ENCODE measurements at regions not wholly inside any gene's neighbourhood (a gene's known extent, or its start where the extent isn't known, plus 50 kb on each side); places are given as distances from the start of the nearest gene placed in this dataset.

DNA sequence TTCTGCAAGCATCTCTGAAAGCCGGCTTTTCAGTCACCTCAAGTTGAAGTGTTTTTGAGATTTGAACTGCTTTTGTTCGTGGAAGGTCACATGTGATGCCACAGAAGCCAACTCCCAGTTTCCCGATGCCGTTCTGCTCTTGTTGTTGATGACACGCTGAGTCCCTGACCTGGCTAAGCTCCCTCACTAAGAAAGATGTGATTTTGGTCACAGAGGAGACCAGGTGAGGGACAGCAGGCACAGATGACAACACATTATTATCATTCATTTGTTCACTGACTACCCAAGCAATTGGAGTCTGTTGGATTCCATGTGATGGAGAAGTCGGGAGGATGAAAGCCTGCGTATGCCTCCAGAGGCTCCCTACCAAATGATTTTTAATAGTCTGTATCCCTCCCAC is 822.4 kb upstream of the RBFOX1 start:
- TF ChIP-seq CTCF (IDR thresholded peaks at IDR 0.05) = no peak
- ATAC-seq (ENCODE audit: low FRiP score) (no peak), DNase-seq (ENCODE audit: low spot score) (no peak)

DNA sequence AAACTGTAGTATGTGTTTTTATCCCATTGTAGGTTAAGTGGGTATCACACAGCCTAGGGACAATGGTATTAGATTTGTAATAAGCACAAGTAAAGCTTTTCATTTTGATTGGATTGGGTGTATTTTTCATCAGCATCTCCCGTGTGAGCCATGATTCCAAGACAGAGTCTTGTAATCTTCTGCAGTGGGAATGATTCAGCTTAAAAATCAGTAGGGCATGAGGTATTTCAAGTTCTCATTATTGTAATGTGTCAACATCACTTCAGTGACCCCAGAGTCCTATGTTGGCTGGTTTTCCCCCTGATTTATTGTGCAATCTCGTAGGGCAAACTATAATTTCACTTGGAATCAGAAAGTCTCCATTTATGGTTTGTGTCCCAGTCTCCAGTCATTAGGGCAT is 833.2 kb upstream of the RBFOX1 start:
- TF ChIP-seq CTCF (IDR thresholded peaks at IDR 0.05) = no peak

GRCh38 chr16:6498858-6499257 is 833.8 kb upstream of the RBFOX1 start:
- no peak for TF ChIP-seq CTCF (IDR thresholded peaks at IDR 0.05)
- no peak for ATAC-seq (ENCODE audit: low FRiP score)
- DNase-seq (ENCODE audit: low spot score) = no peak

More for the DNA sequence above, 833.2 kb upstream of the RBFOX1 start:
- DNase-seq (ENCODE audit: low spot score) (no peak), ATAC-seq (ENCODE audit: low FRiP score) (no peak)

DNA sequence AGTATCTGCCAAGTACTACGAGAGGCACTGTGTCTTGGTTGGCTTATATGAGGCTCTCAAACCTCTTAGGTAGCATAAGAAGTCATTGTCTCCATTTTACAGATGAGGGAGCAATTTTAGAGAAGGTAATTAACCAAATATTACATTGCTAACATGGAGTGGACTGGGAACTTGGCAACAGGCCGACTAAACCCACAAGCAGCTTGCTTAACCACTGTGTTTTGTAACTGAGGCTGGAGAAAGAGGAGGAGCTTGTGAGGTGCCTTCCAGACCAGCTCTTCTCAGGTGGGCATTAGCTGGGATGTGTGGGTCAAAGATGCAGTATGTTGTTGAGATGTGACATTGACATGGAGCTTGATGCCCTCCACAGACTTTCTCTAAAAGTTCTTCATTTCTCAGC is 835.6 kb upstream of the RBFOX1 start:
- no peak for TF ChIP-seq CTCF (IDR thresholded peaks at IDR 0.05)
- no peak for ATAC-seq (ENCODE audit: low FRiP score)
- no peak for DNase-seq (ENCODE audit: low spot score)

DNA sequence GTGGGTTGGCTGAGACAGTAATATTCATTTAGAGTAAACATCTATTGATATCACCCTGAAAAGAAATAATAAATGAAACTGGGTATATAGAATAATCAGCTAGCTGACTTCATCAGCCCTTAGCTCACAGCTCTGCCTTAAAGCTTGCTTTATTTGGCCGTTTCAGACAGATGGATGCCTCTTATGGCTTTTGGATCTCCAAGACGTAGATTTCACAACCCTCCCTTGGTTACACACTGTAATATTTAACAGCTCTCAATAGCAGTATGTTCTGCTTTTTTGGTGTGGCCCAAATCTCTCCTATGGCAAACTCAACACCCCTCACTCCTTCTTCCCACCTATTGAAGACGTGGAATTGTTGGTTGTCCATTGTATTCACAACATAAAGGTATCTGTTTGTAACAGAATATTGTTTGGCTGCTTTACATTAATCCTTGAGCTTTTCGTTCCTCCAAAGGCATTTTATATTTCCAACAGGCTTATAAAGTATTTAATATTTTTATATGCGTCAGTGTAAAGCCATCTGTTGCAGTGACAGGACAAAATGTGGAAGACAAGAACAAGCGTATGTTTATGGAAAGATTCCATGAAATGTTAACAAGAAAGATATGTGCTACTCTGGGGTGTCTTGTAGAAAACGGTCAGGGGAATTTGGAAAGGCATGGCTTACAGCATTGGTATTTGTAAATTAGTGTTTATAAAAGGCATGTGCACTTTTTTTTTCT is 837.0 kb upstream of the RBFOX1 start:
- no peak for ATAC-seq (ENCODE audit: low FRiP score)
- no peak for DNase-seq (ENCODE audit: low spot score)
- no peak for TF ChIP-seq CTCF (IDR thresholded peaks at IDR 0.05)

- DNase-seq (ENCODE audit: low spot score) (no peak), ATAC-seq (ENCODE audit: low FRiP score) (no peak)
- TF ChIP-seq CTCF (IDR thresholded peaks at IDR 0.05) = no peak
These were observed 837.9 kb upstream of the RBFOX1 start for GRCh38 chr16:6494716-6495115.

DNA sequence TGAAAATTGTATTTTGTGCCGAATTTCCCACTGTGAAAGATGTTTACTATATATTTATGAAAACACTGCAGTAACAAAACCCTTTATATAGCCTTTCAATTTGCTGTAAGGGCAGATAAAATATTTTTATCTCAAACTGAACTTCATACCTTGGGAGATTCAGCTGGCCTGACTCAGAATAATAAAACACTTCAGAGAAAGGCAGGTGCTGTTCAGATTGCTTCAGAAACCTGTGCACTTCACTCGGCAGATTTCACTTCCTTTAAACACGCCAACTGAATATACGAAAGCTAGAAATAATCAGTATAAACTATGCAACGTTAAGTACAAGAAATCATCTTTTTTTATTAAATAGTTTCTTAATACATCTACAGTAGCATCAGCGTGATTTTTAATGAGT is 839.1 kb upstream of the RBFOX1 start:
- no peak for DNase-seq (ENCODE audit: low spot score)
- no peak for TF ChIP-seq CTCF (IDR thresholded peaks at IDR 0.05)
- no peak for ATAC-seq (ENCODE audit: low FRiP score)
